ENCODE measurements at regions not wholly inside any gene's neighbourhood (a gene's known extent, or its start where the extent isn't known, plus 50 kb on each side); places are given as distances from the start of the nearest gene placed in this dataset.

DNA sequence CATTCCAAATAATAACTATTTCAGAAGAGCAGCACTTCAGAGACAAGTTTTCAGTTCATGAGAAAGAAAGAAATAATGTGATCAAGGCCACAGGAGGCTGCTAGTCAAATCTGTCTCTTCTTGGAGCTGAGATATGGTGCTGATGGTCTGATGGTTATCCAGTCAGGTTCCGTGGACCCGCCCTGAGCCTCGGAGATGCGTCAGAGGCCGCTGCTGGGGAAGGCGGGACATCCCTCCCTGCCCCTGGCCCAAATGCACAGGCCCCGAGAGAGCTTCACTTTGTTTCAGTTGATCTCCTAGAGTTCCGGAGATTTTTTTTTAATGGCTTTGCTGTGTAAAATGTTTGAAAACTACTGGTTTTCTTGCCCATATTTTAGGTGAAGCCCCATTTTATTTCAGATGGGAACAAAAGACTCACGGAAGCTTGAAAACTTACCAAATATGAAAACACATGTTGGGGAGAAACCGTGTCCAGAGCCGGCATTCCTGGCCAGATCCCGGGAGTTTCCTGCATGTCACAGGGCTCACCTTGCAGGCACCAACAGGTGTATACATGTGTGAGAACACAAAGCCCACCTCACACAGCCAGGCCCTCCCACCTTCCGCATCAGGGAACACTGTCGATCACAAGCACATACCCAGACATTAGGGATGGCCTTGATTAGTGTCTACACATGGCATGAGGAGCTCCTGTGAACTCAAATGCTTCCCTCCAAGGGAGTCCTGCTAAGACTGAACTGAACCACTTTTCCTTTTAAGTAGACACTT, 499.0 kb downstream of the TCERG1L start:
- Histone ChIP-seq H3K4me1 (ENCODE audit: control insufficient read depth, extremely low read depth, insufficient read depth, low read length) (no peaks in the 10 kb centered on the region), H3K36me3 (ENCODE audit: control insufficient read depth in 2 of 2, extremely low read depth in 1 of 2, insufficient read depth in 2 of 2, low read length in 2 of 2) (no peaks in the 10 kb centered on the region), H3K9me1 (ENCODE audit: control insufficient read depth, extremely low read depth, insufficient read depth, low read length) (no peaks in the 10 kb centered on the region), H3K4me3 (ENCODE audit: control insufficient read depth in 2 of 3, extremely low read depth in 1 of 3, insufficient read depth in 2 of 3, low read depth in 1 of 3, low read length in 3 of 3) (no peak overlapping the region), H3K27me3 (ENCODE audit: control insufficient read depth, extremely low read depth, insufficient read depth, low read length) (no peaks in the 10 kb centered on the region), H4K20me1 (ENCODE audit: control insufficient read depth, extremely low read depth, insufficient read depth, low read length) (no peaks in the 10 kb centered on the region), H3K79me2 (ENCODE audit: control insufficient read depth, insufficient read depth, low read length) (no peaks in the 10 kb centered on the region), H3K27ac (ENCODE audit: control insufficient read depth, insufficient read depth, low read length) (no peak overlapping the region), H3K9ac (ENCODE audit: control insufficient read depth, extremely low read depth, insufficient read depth, low read length) (no peak overlapping the region), H2AFZ (ENCODE audit: control insufficient read depth, low read length) (no peak overlapping the region), H3K9me3 (ENCODE audit: control insufficient read depth, low read depth, low read length) (peaks cover 11% of the 10 kb centered on the region), H3K4me2 (ENCODE audit: control insufficient read depth, extremely low read depth, insufficient read depth, low read depth, low read length) (no peak overlapping the region)
- DNase-seq (ENCODE audit: low read depth, low spot score), result no peak
- no peak for FAIRE-seq
- dilution Hi-C loops (cut with MboI; ENCODE audit: extremely low pct_ligation_motif_present, low sequenced_read_pairs), result no loop called here
- no peak for TF ChIP-seq CTCF (optimal IDR thresholded peaks at IDR 0.05 in 1 of 3, IDR thresholded peaks at IDR 0.05 in 1 of 3, conservative IDR thresholded peaks at IDR 0.05 in 1 of 3; ENCODE audit: extremely low read depth in 1 of 3, insufficient read depth in 2 of 3, low read length in 3 of 3)
- no peak for TF ChIP-seq EZH2 (IDR thresholded peaks at IDR 0.05; ENCODE audit: low read length)

DNA sequence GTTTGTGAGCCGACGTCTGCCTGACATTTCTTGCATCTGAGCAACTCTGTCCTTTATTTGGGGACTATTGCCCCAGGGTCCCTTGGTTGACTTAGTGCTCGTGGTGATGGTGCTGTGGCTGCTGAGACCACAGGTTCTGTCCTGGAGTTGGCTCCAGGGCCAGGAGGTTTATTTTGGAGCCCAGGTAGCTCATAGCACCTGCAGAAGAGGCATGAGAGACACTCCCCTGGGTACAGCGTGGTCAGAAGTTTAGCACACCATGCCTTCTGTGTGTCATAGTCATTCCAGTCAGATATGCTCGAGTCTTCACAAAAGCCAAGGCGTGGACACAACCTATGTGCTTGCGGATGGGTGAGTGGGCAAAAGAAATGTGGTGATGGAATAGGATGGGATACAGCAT, 496.9 kb downstream of the TCERG1L start:
- Histone ChIP-seq H3K79me2 (ENCODE audit: control insufficient read depth, insufficient read depth, low read length) (no peaks in the 10 kb centered on the region), H3K9me3 (ENCODE audit: control insufficient read depth, low read depth, low read length) (peaks cover 10% of the 10 kb centered on the region), H3K4me3 (ENCODE audit: control insufficient read depth in 2 of 3, extremely low read depth in 1 of 3, insufficient read depth in 2 of 3, low read depth in 1 of 3, low read length in 3 of 3) (no peak overlapping the region), H3K9me1 (ENCODE audit: control insufficient read depth, extremely low read depth, insufficient read depth, low read length) (no peaks in the 10 kb centered on the region), H3K36me3 (ENCODE audit: control insufficient read depth in 2 of 2, extremely low read depth in 1 of 2, insufficient read depth in 2 of 2, low read length in 2 of 2) (no peaks in the 10 kb centered on the region), H3K27me3 (ENCODE audit: control insufficient read depth, extremely low read depth, insufficient read depth, low read length) (no peaks in the 10 kb centered on the region), H3K9ac (ENCODE audit: control insufficient read depth, extremely low read depth, insufficient read depth, low read length) (no peak overlapping the region), H3K4me2 (ENCODE audit: control insufficient read depth, extremely low read depth, insufficient read depth, low read depth, low read length) (no peak overlapping the region), H4K20me1 (ENCODE audit: control insufficient read depth, extremely low read depth, insufficient read depth, low read length) (no peaks in the 10 kb centered on the region), H3K4me1 (ENCODE audit: control insufficient read depth, extremely low read depth, insufficient read depth, low read length) (no peaks in the 10 kb centered on the region), H3K27ac (ENCODE audit: control insufficient read depth, insufficient read depth, low read length) (no peak overlapping the region), H2AFZ (ENCODE audit: control insufficient read depth, low read length) (no peak overlapping the region)
- no peak for FAIRE-seq
- TF ChIP-seq CTCF (optimal IDR thresholded peaks at IDR 0.05 in 1 of 3, IDR thresholded peaks at IDR 0.05 in 1 of 3, conservative IDR thresholded peaks at IDR 0.05 in 1 of 3; ENCODE audit: extremely low read depth in 1 of 3, insufficient read depth in 2 of 3, low read length in 3 of 3), result no peak
- TF ChIP-seq EZH2 (IDR thresholded peaks at IDR 0.05; ENCODE audit: low read length), result no peak
- DNase-seq (ENCODE audit: low read depth, low spot score), result no peak
- dilution Hi-C loops (cut with MboI; ENCODE audit: extremely low pct_ligation_motif_present, low sequenced_read_pairs), result no loop called here
